Nephron progenitor cell (in vitro differentiated cells): ENCODE measurements at regions not wholly inside any gene's neighbourhood (a gene's known extent, or its start where the extent isn't known, plus 50 kb on each side); places are given as distances from the start of the nearest gene placed in this dataset.
A peak's percentile ranks its signal among the peaks of the same experiment; 100 is the strongest.
"Not testable (repeated sequence)": the region's sequence is repeated elsewhere in the genome, so short reads cannot be mapped to it uniquely, and the experiment has no call there.

ENCODE experiments used
- DNase-seq: peaks from one replicate; pipeline ENCODE4 v3.0.0; 2021
- H3K27ac Mint-ChIP-seq: 2 replicates; pipeline ENCODE4 v1.8.0; 2021; ENCODE audit warnings: mild to moderate bottlenecking, moderate library complexity, mixed read lengths
- H3K27me3 Mint-ChIP-seq: 2 replicates; pipeline ENCODE4 v1.8.0; 2021; ENCODE audit warnings: mild to moderate bottlenecking, low read depth, mixed read lengths; ENCODE audit not compliant: poor library complexity
- H3K36me3 Mint-ChIP-seq: 2 replicates; pipeline ENCODE4 v1.8.0; 2021; ENCODE audit warnings: low read depth, mixed read lengths
- H3K4me1 Mint-ChIP-seq: 2 replicates; pipeline ENCODE4 v1.8.0; 2021; ENCODE audit warnings: mixed read lengths
- H3K4me3 Mint-ChIP-seq: 2 replicates; pipeline ENCODE4 v1.8.0; 2021; ENCODE audit warnings: mild to moderate bottlenecking, moderate library complexity, mixed read lengths
- H3K9me3 Mint-ChIP-seq: 2 replicates; pipeline ENCODE4 v1.8.0; 2021; ENCODE audit warnings: mild to moderate bottlenecking, moderate library complexity, mixed read lengths
- TF ChIP-seq, protein P1 (sequence below): fragments of 200-600 bp; sonication (generic); IDR thresholded peaks from 2 replicates; pipeline ENCODE4 v1.5.0; 2021; ENCODE audit warnings: antibody characterized with exemption

DNA sequence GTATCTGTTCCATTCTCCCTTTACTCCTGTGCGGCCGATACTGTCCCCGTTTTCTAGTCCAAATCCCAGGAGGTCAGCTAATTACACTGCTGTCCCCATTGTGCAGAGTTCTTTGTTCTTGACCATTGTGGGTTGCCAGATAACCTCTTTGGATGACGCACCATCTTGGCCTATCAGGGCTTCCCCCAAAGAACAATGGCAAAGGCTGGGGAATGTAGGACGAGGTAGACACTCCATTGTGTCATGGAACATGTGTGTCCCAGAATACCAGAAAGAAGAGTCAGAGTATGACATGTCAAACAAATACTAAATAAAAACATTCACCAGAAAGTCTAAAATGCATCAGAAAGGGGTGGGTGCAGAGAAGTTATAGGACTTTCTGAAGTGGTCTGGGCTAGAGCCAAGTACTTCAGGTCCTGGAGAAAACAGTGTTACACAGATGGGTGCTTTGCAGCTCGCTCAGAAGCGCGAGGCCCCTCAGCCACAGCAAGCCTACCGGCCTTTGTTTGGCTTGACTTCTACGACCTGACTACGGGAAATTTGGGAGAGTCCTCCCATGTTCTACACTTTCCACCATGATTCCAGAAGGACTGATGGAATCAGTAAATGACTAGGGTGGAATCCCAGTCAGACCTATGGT, 83.2 kb upstream of the SSBP2 start:
- TF ChIP-seq, protein P1, sequence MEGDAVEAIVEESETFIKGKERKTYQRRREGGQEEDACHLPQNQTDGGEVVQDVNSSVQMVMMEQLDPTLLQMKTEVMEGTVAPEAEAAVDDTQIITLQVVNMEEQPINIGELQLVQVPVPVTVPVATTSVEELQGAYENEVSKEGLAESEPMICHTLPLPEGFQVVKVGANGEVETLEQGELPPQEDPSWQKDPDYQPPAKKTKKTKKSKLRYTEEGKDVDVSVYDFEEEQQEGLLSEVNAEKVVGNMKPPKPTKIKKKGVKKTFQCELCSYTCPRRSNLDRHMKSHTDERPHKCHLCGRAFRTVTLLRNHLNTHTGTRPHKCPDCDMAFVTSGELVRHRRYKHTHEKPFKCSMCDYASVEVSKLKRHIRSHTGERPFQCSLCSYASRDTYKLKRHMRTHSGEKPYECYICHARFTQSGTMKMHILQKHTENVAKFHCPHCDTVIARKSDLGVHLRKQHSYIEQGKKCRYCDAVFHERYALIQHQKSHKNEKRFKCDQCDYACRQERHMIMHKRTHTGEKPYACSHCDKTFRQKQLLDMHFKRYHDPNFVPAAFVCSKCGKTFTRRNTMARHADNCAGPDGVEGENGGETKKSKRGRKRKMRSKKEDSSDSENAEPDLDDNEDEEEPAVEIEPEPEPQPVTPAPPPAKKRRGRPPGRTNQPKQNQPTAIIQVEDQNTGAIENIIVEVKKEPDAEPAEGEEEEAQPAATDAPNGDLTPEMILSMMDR = no peak
- DNase-seq = no peak
- Mint-ChIP-seq H3K27ac (no peak overlapping the region), H3K9me3 (no peaks in the 10 kb centered on the region), H3K4me3 (no peak overlapping the region), H3K36me3 (no peaks in the 10 kb centered on the region), H3K27me3 (no peaks in the 10 kb centered on the region), H3K4me1 (peaks cover 34% of the 10 kb centered on the region)

DNA sequence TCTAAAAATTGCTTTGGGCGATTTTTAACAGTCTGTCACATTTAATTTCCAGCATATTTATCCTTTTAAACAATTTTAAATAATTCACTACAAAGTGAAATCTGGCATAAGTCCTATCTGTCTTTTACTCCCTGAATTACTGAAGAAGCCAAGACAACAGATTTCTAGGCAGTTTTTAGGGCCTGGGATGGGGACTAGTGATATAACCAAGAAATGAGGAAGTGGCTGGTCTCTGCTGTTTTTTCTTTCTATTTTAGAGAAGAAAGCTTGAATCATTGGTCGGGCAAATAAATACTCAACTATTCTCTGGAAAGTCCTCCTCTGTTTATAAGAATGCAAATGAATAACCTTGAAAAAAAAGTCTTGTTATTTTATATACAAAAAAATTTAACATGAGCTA, 79.7 kb upstream of the SSBP2 start:
- peaks cover 10% of the 10 kb centered on the region for H3K4me1 Mint-ChIP-seq
- H3K27me3 Mint-ChIP-seq = no peaks in the 10 kb centered on the region
- H3K9me3 Mint-ChIP-seq = no peaks in the 10 kb centered on the region
- H3K36me3 Mint-ChIP-seq = no peaks in the 10 kb centered on the region
- no peak for DNase-seq
- H3K4me3 Mint-ChIP-seq = no peak overlapping the region
- TF ChIP-seq, protein P1 = no peak
- H3K27ac Mint-ChIP-seq = no peak overlapping the region

DNA sequence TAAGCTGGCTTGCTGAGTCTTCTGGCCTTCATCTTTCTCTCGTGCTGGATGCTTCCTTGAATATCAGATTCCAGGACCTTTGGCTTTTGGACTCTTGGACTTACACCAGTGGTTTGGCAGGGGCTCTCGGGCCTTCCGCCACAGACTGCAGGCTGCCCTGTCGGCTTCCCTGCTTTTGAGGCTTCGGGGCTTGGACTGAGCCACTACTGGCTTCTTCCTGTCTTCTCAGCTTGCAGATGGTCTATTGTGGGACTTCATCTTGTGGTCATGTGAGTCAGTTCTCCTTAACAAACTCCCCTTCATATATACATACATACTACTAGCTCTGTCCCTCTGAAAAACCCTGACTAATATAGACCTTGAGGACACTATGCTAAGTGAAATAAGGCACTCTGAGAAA, 78.3 kb upstream of the SSBP2 start:
- DNase-seq = no peak
- peaks cover 6% of the 10 kb centered on the region for H3K9me3 Mint-ChIP-seq
- peaks cover 20% of the 10 kb centered on the region for H3K4me1 Mint-ChIP-seq
- H3K27me3 Mint-ChIP-seq = no peaks in the 10 kb centered on the region
- H3K36me3 Mint-ChIP-seq = no peaks in the 10 kb centered on the region
- H3K4me3 Mint-ChIP-seq = no peak overlapping the region
- H3K27ac Mint-ChIP-seq = no peak overlapping the region
- TF ChIP-seq, protein P1 = no peak

DNA sequence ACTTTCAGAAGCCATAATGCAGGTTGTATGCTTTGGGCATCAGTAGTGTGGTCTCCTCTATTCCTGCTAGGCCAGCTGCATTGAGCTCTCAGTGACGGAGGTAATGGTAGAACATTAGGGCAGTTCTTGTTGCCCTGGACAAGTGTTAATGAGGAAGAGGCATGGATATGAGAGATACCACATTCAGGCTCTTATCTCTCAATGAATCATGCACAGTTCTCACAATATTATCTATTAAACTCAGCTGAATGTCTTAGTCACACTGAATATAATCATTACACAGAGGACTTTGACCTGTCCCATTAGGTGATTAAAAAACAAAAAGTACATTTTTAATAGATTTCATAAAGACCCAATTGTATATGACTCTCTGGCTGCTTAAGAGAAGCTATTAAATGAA, 76.6 kb upstream of the SSBP2 start:
- no peak for DNase-seq
- Mint-ChIP-seq H3K4me1 (peaks cover 21% of the 10 kb centered on the region), H3K36me3 (no peaks in the 10 kb centered on the region), H3K4me3 (no peak overlapping the region), H3K27me3 (no peaks in the 10 kb centered on the region), H3K27ac (no peak overlapping the region), H3K9me3 (peaks cover 10% of the 10 kb centered on the region)
- TF ChIP-seq, protein P1 = no peak

DNA sequence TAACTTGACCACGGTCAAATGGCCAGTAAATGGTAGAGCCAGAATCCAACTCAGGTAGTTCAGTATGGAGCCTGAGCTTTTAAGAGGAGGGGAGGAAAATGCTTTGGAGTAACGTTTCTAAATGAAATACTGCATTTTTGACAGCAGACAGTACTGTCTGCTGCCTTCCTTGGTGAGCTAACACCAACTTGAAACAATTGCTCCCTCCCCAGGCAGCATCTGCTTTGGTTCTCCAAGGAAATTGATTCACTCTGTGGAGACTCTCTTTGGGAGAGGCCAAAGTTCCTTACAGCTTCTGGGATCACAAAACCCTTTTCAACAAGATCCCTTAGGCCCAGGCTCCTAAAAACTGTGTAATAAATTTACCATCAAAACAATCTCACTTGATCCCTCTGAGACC, 75.2 kb upstream of the SSBP2 start:
- Mint-ChIP-seq H3K36me3 (no peaks in the 10 kb centered on the region), H3K27me3 (peaks cover 2% of the 10 kb centered on the region), H3K9me3 (peaks cover 13% of the 10 kb centered on the region), H3K27ac (peak overlapping the region; percentile 13), H3K4me1 (peaks cover 21% of the 10 kb centered on the region), H3K4me3 (no peak overlapping the region)
- no peak for DNase-seq
- TF ChIP-seq, protein P1 = no peak

DNA sequence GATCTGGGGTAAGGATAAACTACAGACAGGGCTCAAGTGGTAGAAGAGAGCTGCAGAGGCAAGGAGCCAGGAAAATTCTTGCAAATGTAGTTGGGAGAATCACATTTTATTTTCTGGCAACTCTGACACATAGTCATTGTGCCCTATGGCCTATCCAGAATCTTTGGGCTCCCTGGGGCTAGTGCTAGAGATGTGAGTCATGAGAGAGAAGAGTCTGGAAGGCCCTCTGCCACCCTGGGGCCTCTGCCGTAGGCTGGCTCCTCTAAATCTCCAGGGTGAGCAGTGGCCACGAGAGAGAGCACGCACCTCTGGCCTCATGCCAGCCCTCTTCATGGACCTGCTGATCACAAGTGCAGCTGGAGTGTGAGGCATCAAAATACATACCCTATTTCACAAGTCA, 74.3 kb upstream of the SSBP2 start:
- H3K27me3 Mint-ChIP-seq = peaks cover 6% of the 10 kb centered on the region
- TF ChIP-seq, protein P1 = no peak
- H3K4me3 Mint-ChIP-seq = no peak overlapping the region
- H3K9me3 Mint-ChIP-seq = peaks cover 13% of the 10 kb centered on the region
- peaks cover 24% of the 10 kb centered on the region for H3K4me1 Mint-ChIP-seq
- no peaks in the 10 kb centered on the region for H3K36me3 Mint-ChIP-seq
- no peak for DNase-seq
- no peak overlapping the region for H3K27ac Mint-ChIP-seq

DNA sequence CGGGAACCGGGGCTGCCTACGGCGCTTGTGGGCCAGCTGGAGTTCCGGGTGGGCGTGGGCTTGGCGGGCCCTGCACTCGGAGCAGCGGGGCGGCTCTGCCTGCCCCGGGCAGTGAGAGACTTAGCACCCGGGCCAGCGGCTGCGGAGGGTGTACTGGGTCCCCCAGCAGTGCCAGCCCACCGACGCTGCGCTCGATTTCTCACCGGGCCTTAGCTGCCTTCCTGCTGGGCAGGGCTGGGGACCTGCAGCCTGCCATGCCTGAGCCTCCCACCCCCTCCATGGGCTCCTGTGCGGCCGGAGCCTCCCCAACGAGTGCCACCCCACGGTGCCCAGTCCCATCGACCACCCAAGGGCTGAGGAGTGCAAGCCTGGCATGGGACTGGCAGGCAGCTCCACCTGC, 72.8 kb upstream of the SSBP2 start:
- H3K27me3 Mint-ChIP-seq, H3K4me3 Mint-ChIP-seq, H3K27ac Mint-ChIP-seq, DNase-seq, H3K36me3 Mint-ChIP-seq: not testable (repeated sequence)
- H3K9me3 Mint-ChIP-seq = peaks cover 17% of the 10 kb centered on the region
- H3K4me1 Mint-ChIP-seq = peaks cover 31% of the 10 kb centered on the region
